ENCODE measurements at regions not wholly inside any gene's neighbourhood (a gene's known extent, or its start where the extent isn't known, plus 50 kb on each side); places are given as distances from the start of the nearest gene placed in this dataset.
"Not testable (repeated sequence)": the region's sequence is repeated elsewhere in the genome, so short reads cannot be mapped to it uniquely, and the experiment has no call there.

- H3K27me3 ChIP-seq, result no peaks in the 10 kb centered on the region
- no peak for TF ChIP-seq CTCF (IDR thresholded peaks at IDR 0.05)
- H3K4me3 ChIP-seq (ENCODE audit: low read depth in 1 of 2, low read length in 1 of 2), result no peak overlapping the region
- H3K4me1 ChIP-seq (ENCODE audit: control insufficient read depth in 1 of 2, insufficient read depth in 1 of 2, low read depth in 1 of 2, low read length in 1 of 2), result peaks cover 0 to 7% of the 10 kb centered on the region in 2 experiments
- no peaks in the 10 kb centered on the region for H3K9me3 ChIP-seq
- no peaks in the 10 kb centered on the region for H3K36me3 ChIP-seq
- no peak overlapping the region for H3K27ac ChIP-seq
These were observed 179.7 kb upstream of the BET1 start for GRCh38 chr7:94183891-94184290.

DNA sequence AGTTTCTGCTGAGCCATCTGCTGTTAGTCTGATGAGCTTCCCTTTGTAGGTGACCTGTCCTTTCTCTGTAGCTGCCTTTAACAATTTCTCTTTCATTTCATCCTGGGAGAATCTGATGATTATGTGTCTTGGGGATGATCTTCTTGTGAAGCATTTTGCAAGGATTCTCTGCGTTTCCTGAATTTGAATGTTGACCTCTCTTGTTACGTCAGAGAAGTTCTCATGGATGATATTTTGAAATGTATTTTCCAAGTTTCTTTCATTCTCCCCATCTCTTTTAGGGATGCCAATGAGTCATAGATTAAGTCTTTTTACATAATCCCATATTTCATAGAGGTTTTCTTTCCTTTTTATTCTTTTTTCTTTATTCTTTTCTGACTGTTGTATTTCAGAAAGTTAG lies 184.2 kb upstream of the BET1 start:
- Histone ChIP-seq H3K27me3 (no peaks in the 10 kb centered on the region), H3K27ac (no peak overlapping the region), H3K9me3 (no peaks in the 10 kb centered on the region), H3K4me1 (ENCODE audit: control insufficient read depth in 1 of 2, insufficient read depth in 1 of 2, low read depth in 1 of 2, low read length in 1 of 2) (peaks cover 0 to 3% of the 10 kb centered on the region in 2 experiments), H3K36me3 (no peaks in the 10 kb centered on the region), H3K4me3 (ENCODE audit: low read depth in 1 of 2, low read length in 1 of 2) (no peak overlapping the region)
- no peak for TF ChIP-seq CTCF (IDR thresholded peaks at IDR 0.05)

DNA sequence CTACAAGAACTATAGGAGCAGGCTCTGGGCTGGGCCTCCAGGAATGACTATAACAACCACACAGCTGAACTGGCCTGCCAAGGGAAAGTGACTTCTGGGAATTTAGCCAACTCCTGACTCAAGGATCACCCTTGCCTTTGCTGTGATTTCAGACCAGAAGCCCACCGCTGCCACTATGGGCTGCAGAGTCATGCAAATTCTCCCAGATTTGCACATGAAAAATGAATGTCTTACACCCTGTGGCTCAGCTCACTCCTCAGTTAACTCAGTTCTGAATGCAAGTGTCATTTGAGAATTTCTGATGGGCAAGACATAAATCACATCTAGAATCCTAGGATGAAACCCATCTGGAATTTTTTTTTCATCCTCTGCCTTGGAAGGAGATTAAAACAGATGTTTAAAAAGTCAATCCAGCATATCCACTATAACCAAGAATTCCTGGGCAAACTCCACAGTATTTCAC lies 186.5 kb upstream of the BET1 start:
- Histone ChIP-seq H3K9me3 (no peaks in the 10 kb centered on the region), H3K36me3 (no peaks in the 10 kb centered on the region), H3K27ac (no peak overlapping the region), H3K4me3 (ENCODE audit: low read depth in 1 of 2, low read length in 1 of 2) (no peak overlapping the region), H3K27me3 (no peaks in the 10 kb centered on the region), H3K4me1 (ENCODE audit: control insufficient read depth in 1 of 2, insufficient read depth in 1 of 2, low read depth in 1 of 2, low read length in 1 of 2) (no peaks in the 10 kb centered on the region)
- no peak for TF ChIP-seq CTCF (IDR thresholded peaks at IDR 0.05)

GRCh38 chr7:94194426-94194825 lies 190.3 kb upstream of the BET1 start:
- not testable (repeated sequence) for H3K36me3 ChIP-seq; H3K4me3 ChIP-seq (ENCODE audit: low read depth in 1 of 2, low read length in 1 of 2); H3K9me3 ChIP-seq; H3K27ac ChIP-seq; H3K27me3 ChIP-seq; H3K4me1 ChIP-seq (ENCODE audit: control insufficient read depth in 1 of 2, insufficient read depth in 1 of 2, low read depth in 1 of 2, low read length in 1 of 2)

DNA sequence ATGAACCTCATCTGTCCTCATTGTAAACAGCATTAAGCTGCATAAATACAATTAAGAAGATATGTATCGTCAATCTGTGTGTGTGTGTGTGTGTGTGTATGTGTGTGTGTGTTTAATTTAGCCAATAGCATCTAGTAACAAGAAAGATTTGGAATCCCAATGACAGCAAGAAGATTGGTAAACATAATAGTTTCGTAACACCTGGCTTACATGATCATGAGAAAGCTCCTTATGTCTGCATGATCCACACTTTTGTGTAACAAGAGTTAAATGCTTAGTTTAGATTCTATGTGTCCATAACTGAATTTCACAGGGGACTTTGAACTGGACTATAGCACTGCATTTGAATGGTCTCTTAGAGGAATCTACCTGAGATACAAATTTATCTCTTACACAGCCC lies 191.0 kb upstream of the BET1 start:
- H3K4me1 ChIP-seq (ENCODE audit: control insufficient read depth in 1 of 2, insufficient read depth in 1 of 2, low read depth in 1 of 2, low read length in 1 of 2), result no peaks in the 10 kb centered on the region
- TF ChIP-seq CTCF (IDR thresholded peaks at IDR 0.05), result no peak
- H3K4me3 ChIP-seq (ENCODE audit: low read depth in 1 of 2, low read length in 1 of 2), result no peak overlapping the region
- H3K27me3 ChIP-seq, result no peaks in the 10 kb centered on the region
- H3K27ac ChIP-seq, result no peak overlapping the region
- H3K9me3 ChIP-seq, result no peaks in the 10 kb centered on the region
- H3K36me3 ChIP-seq, result no peaks in the 10 kb centered on the region

- TF ChIP-seq CTCF (IDR thresholded peaks at IDR 0.05), result no peak
- no peak overlapping the region for H3K27ac ChIP-seq
- no peaks in the 10 kb centered on the region for H3K9me3 ChIP-seq
- H3K27me3 ChIP-seq, result no peaks in the 10 kb centered on the region
- no peak overlapping the region for H3K4me3 ChIP-seq (ENCODE audit: low read depth in 1 of 2, low read length in 1 of 2)
- no peaks in the 10 kb centered on the region for H3K4me1 ChIP-seq (ENCODE audit: control insufficient read depth in 1 of 2, insufficient read depth in 1 of 2, low read depth in 1 of 2, low read length in 1 of 2)
- no peaks in the 10 kb centered on the region for H3K36me3 ChIP-seq
These were observed 191.7 kb upstream of the BET1 start for GRCh38 chr7:94195813-94196212.

Measured in neutrophil (primary cell).